Endodermal cell (in vitro differentiated cells): ENCODE measurements at regions not wholly inside any gene's neighbourhood (a gene's known extent, or its start where the extent isn't known, plus 50 kb on each side); places are given as distances from the start of the nearest gene placed in this dataset.

Experiments used
- DNase-seq: peaks from one replicate; pipeline ENCODE4 v3.0.0-alpha.2; 2017
- H3K27ac ChIP-seq: 2 replicates; pipeline ENCODE4 v1.5.1; 2013; ENCODE audit warnings: mild to moderate bottlenecking, low read depth, low read length, moderate library complexity
- H3K27me3 ChIP-seq: 2 replicates; pipeline ENCODE4 v1.6.1; 2013; ENCODE audit warnings: mild to moderate bottlenecking, low read length, moderate library complexity; ENCODE audit not compliant: insufficient read depth, control insufficient read depth, poor library complexity, severe bottlenecking
- H3K36me3 ChIP-seq: 2 replicates; pipeline ENCODE4 v1.7.0; 2013; ENCODE audit warnings: mild to moderate bottlenecking, low read length, moderate library complexity; ENCODE audit not compliant: control insufficient read depth, insufficient read depth
- H3K4me1 ChIP-seq: one replicate; pipeline ENCODE4 v1.7.0; 2013; ENCODE audit warnings: low read length; ENCODE audit not compliant: control insufficient read depth, insufficient read depth
- H3K4me3 ChIP-seq: 2 replicates; pipeline ENCODE4 v1.5.1; 2013; ENCODE audit warnings: mild to moderate bottlenecking, low read length, moderate library complexity
- H3K9ac ChIP-seq: 2 replicates; pipeline ENCODE4 v1.6.1; 2013; ENCODE audit warnings: mild to moderate bottlenecking, low read length, moderate library complexity; ENCODE audit not compliant: poor library complexity, severe bottlenecking; ENCODE audit errors: extremely low read depth
- H3K9me3 ChIP-seq: 2 replicates; pipeline ENCODE4 v1.6.1; 2013; ENCODE audit warnings: mild to moderate bottlenecking, low read length, moderate library complexity; ENCODE audit not compliant: control insufficient read depth
- H3K27ac Mint-ChIP-seq: 2 replicates; pipeline ENCODE4 v1.8.0; 2020; ENCODE audit warnings: mixed read lengths
- H3K27me3 Mint-ChIP-seq: 2 replicates; pipeline ENCODE4 v1.8.0; 2021; ENCODE audit warnings: mild to moderate bottlenecking, mixed read lengths; ENCODE audit not compliant: insufficient read depth
- H3K36me3 Mint-ChIP-seq: 2 replicates; pipeline ENCODE4 v1.8.0; 2020; ENCODE audit warnings: low read depth, mixed read lengths
- H3K4me1 Mint-ChIP-seq: 2 replicates; pipeline ENCODE4 v1.8.0; 2020; ENCODE audit warnings: mixed read lengths
- H3K4me3 Mint-ChIP-seq: 2 replicates; pipeline ENCODE4 v1.8.0; 2020; ENCODE audit warnings: mild to moderate bottlenecking, moderate library complexity, mixed read lengths
- H3K9me3 Mint-ChIP-seq: 2 replicates; pipeline ENCODE4 v1.8.0; 2020; ENCODE audit warnings: mild to moderate bottlenecking, mixed read lengths
- CTCF ChIP-seq: fragments of 200-600 bp; sonication (generic); conservative IDR thresholded peaks from 2 replicates; pipeline ENCODE4 v1.5.0; 2021; ENCODE audit warnings: antibody characterized with exemption, mild to moderate bottlenecking
- WGBS, 2 experiments: methylation state at CpG; one replicate each; pipeline versions ENCODE4 v1.1.5 to v1.1.7; 2013; ENCODE audit warnings: missing lambda C conversion rate in 2 of 2, mixed read lengths in 1 of 2; ENCODE audit not compliant: insufficient coverage in 1 of 2, insufficient read length in 1 of 2; 5-methylcytosine and 5-hydroxymethylcytosine counted together

DNA sequence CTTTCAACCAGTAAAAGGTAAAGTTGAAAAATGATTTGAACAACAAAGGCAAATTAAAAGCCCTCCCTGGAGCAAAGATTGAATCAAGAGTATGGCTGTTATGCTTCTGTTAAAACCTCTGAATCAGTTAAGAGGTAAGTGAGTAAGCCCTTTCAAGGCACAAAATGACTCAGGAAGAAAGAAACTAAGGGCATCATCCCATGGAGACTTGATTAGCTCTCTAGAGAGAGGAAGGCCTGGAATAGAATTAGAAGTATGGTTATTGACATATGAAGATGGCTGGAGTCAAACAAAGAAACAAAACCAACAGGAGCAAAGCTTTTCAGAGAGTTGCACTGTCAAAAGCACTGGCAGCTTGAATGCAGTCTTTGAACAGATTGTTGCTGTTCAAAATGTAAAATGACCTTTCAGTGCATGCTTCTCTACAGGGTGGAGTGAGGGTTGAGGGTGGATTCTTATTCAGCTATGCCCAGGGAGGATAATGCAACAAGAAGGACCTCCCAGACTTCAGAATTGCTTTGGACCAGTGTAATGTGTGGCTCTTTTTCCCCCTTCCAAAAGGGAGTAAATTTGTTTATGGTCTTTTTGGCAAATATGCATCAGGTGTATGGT is 365.5 kb downstream of the GBA3 start:
- no peaks in the 10 kb centered on the region for H3K36me3 Mint-ChIP-seq
- H3K27ac Mint-ChIP-seq = no peak overlapping the region
- no peaks in the 10 kb centered on the region for H3K4me1 Mint-ChIP-seq

GRCh38 chr4:23041501-23041900 is 348.8 kb downstream of the GBA3 start:
- Histone ChIP-seq H3K9me3 (no peaks in the 10 kb centered on the region), H3K4me1 (no peaks in the 10 kb centered on the region), H3K27me3 (no peaks in the 10 kb centered on the region), H3K36me3 (no peaks in the 10 kb centered on the region), H3K4me3 (no peak overlapping the region), H3K9ac (no peak overlapping the region), H3K27ac (no peak overlapping the region)
- H3K4me3 Mint-ChIP-seq = no peak overlapping the region
- H3K36me3 Mint-ChIP-seq = no peaks in the 10 kb centered on the region
- H3K27ac Mint-ChIP-seq = no peak overlapping the region
- H3K4me1 Mint-ChIP-seq = no peaks in the 10 kb centered on the region
- no peak for TF ChIP-seq CTCF
- no peak for DNase-seq
- H3K9me3 Mint-ChIP-seq = no peaks in the 10 kb centered on the region
- no peaks in the 10 kb centered on the region for H3K27me3 Mint-ChIP-seq

More for the DNA sequence above, 365.5 kb downstream of the GBA3 start:
- no peaks in the 10 kb centered on the region for H3K4me1 ChIP-seq
- Mint-ChIP-seq H3K4me3 (no peak overlapping the region), H3K27me3 (no peaks in the 10 kb centered on the region), H3K9me3 (no peaks in the 10 kb centered on the region)
- H3K9ac ChIP-seq = no peak overlapping the region
- H3K27me3 ChIP-seq = no peaks in the 10 kb centered on the region
- H3K9me3 ChIP-seq = no peaks in the 10 kb centered on the region
- no peak for TF ChIP-seq CTCF
- H3K27ac ChIP-seq = peak overlapping the region; percentile 1
- DNase-seq = no peak
- H3K4me3 ChIP-seq = no peak overlapping the region
- no peaks in the 10 kb centered on the region for H3K36me3 ChIP-seq

DNA sequence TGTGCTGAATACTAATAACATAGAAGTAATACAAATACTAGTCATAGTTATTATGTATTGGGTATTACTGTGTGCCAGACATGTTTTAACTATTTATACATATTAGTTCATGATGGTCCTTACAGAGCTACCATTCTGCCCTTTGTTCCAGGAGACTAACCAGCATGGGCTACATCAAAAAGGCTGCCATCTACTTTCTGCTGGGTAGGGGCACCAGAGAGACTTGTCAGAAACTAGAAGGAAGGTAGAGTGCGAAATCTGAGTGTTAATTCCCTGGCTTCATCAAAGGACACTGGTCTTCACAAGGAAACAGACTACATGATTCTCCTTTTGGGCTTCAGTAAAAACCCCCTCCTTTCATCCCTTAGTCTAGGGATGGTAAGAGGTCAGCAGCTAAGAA is 347.8 kb downstream of the GBA3 start:
- no peaks in the 10 kb centered on the region for H3K36me3 ChIP-seq
- Mint-ChIP-seq H3K4me1 (no peaks in the 10 kb centered on the region), H3K9me3 (no peaks in the 10 kb centered on the region), H3K4me3 (no peak overlapping the region), H3K27ac (no peak overlapping the region), H3K27me3 (no peaks in the 10 kb centered on the region), H3K36me3 (no peaks in the 10 kb centered on the region)
- peak; percentile 50 for TF ChIP-seq CTCF
- no peaks in the 10 kb centered on the region for H3K9me3 ChIP-seq
- no peak overlapping the region for H3K4me3 ChIP-seq
- no peak overlapping the region for H3K27ac ChIP-seq
- 96 to 100% methylated on average over 1 of the region's 1 CpG for WGBS, 2 experiments
- no peak overlapping the region for H3K9ac ChIP-seq
- H3K27me3 ChIP-seq = no peaks in the 10 kb centered on the region
- no peaks in the 10 kb centered on the region for H3K4me1 ChIP-seq
- DNase-seq = peak; percentile 49
